ENCODE measurements at regions not wholly inside any gene's neighbourhood (a gene's known extent, or its start where the extent isn't known, plus 50 kb on each side); places are given as distances from the start of the nearest gene placed in this dataset.
"Not testable (repeated sequence)": the region's sequence is repeated elsewhere in the genome, so short reads cannot be mapped to it uniquely, and the experiment has no call there.

DNA sequence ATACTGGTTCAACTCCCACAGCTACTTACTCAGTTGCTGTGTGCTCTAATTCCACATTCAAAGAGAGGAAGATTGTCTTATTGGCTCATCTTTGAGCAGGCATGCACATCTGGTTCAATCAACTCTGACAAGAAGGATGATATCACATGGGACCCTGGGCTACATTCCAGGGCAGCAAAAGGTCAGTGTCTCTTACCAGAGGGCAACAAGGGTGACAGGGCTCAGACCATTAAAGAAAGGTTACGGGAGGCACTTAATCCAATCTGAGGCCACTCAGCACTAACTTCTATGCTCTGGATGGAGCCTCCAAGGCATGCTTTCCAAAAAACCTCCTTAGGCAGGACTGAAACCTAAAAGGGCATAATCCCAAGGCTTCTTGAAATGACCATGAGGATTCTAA is 549.4 kb upstream of the API5 start:
- DNase-seq (ENCODE audit: low spot score), result no peak

DNA sequence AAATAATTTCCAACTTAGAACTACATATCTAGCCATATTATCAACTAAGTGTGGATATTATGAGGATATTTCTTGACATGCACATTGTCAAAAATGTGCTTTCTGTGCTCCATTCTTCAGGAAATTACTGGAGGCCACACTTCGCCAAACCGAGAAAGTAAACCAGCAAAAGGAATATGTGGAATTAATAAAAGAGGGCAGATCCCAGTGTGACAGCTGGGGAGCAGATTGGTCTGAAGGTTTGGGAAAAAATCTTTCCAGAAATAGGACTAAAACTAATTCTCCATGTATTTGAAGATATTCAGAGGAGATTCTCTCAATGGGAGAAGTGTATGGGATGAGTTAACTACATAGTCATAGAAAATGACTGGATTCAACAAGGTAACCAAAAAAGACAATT is 546.9 kb upstream of the API5 start:
- DNase-seq (ENCODE audit: low spot score), result no peak

DNA sequence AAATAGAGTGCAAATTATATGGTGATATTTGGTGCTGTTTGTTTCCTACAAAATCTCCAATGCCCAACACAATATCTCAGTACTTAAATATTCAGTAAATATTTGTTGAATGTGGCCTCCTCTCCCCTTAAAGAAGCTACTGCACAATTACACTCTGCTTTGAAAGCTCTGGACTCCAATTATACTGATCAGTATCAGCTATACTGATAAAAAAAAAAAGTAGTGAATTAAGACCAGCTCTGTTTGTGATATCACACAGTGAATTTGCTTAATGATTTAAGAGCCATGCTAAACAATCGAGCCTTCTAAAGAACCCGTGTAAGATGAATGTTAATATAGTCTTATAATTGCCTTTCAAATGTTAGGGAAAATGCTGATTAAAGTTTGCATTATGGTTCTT is 543.2 kb upstream of the API5 start:
- no peak for DNase-seq (ENCODE audit: low spot score)

DNA sequence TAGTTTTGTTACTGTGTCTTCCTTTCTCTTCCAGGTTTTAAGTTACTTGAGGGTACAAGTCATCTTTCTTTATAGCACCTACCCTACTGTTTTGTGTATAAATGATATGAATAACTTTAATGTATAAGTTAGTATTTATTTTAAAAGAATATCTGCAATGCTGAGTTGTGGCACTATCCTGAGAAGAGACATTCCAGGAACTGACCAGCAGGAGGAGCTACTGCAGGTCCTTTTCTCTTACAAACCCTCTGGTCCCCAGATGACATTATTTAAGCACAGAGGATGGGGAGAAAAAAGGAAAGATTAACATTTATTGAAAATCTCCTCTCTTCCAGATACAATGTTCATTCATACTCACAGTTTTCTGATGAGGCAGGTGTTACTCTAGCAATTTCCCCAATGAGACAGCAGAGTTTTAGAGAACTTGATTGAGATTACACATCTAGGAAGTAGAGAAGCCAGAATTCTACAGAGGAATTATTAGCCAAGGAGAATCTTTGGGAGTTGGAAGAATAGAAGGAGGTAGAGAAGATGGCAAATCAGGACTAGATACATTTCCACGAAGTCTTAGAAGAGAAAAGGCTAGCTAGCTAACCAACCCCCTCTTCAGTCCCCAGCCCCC is 541.2 kb upstream of the API5 start:
- DNase-seq (ENCODE audit: low spot score), result peak; percentile 10

DNA sequence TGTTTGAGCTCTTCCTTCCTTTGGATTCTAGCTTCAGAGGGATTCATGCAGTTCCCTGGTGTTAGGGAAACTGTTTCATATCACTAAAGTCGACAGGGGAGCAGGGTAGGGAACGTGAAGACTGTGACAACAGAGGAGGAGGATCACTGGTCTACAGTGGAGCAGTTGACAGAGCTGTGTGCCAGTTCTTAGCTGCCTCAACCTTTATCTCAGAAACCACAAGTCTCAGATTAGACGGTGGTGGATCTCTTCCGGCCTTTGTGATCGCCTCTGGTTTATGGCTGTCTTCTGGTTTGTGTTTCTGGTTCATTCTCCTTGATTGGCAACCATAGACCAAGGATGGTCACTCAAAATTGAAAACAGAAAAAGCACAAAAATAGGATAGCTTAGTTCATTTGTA is 538.9 kb upstream of the API5 start:
- DNase-seq (ENCODE audit: low spot score), result no peak

DNA sequence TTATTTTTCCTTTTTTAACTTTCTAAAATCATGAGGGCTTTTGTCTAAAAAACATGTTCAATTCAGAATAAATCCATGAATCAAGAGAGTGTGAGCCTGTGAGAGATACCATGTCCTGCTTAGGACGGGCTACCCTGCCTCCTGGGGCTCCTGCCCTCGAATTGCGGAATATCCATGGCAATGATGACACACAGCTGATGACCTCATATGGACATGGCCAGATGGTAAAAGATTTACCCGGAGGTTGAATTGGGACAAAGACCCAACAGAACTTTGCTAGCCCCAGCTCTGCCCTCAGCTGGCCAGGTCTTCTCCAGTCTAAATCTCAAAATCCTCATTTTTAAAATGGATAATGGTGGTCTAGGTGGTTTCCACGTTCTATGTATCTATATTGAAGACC is 538.1 kb upstream of the API5 start:
- no peak for DNase-seq (ENCODE audit: low spot score)

DNA sequence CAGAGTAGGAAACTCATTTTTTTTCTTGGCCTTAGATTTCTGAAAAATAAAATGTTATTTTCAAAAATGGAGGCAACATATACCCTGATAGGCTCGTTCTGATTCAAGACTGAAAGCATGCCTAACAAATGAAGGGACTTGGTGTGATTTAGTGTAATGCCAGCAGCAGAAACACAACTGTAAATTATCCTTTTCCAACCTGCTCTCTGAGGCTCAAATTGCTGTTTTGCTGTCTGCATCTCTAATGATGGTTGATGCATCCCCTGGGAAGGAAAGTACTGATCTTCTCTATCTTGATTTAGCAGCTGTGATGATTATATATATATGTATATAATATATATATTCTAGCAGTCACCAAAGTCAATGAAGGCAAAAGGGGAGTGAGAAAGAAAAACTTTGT is 537.2 kb upstream of the API5 start:
- no peak for DNase-seq (ENCODE audit: low spot score)

DNA sequence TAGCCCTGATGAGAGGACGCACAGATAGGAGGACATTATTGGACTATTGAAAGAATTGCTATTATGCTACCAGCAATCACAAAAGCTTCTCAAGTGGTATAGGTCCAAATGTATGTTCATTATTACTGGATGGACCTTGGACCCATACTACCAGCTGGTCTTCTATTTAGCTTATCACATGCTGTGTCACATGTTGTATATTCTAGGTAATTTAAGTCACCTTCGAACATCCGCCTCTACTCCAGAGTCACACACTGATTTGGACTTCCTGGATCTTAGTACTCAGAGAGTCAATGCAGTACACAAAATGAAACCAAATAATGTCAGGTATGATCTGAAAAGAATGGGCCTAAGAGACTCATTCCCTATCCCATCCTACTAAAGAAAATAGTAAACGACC is 534.0 kb upstream of the API5 start:
- DNase-seq (ENCODE audit: low spot score), result no peak

DNA sequence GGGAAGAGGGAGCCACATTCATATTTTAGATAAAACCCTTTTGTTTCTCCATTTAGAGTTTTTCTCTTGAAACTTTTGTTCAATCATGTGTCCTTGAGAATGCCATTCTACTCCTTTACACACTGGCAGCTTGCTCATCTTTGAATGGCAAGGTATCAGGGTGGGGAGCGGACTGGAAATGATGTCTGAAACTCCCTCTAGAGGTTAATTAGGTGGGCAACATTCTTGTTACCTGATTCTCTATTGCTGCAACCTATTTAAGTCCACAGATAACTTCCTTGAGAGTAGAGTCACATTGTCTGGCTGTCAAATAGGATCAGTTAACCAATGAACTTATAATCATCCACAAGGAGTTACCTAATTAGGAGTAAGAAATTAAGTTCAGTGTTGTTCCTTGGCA is 533.6 kb upstream of the API5 start:
- DNase-seq (ENCODE audit: low spot score), result no peak

DNA sequence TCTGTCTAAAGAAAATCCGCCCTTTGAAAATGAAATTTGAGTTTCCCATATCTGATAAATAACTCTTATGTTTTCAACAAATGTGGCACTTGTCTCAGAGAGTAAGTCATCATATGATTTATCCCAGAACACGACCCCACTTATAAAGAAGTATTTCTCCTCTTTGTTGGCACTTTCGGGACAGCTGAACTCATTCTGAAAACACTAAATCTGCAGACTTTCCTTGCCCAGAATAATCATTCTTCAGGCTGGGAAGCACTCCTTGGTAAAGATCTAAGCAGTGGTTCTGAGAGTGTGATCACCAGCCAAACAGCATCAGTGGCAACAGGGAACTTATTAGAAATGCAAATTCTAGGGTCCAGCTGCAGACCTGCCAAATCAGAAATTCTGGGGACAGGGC is 532.2 kb upstream of the API5 start:
- no peak for DNase-seq (ENCODE audit: low spot score)

DNA sequence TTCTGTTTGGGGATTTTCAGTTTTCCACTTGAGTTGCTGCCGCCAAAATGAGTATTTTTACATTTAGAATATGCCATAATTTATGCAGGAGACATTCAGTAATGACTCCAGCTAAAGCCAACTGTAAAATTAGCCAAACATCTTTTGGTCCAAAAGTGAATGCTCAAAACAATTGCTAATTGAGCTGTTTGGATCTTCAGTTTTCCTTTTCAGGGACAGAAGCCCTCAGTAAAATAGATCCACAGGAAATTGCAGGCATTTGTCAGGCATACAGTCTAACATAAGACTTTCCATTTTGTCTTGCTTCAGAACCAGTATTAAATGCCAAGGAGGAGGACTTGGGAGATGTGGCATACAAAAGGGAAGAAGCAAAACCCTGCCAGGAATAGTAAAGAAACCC is 524.8 kb upstream of the API5 start:
- DNase-seq (ENCODE audit: low spot score), result no peak

DNA sequence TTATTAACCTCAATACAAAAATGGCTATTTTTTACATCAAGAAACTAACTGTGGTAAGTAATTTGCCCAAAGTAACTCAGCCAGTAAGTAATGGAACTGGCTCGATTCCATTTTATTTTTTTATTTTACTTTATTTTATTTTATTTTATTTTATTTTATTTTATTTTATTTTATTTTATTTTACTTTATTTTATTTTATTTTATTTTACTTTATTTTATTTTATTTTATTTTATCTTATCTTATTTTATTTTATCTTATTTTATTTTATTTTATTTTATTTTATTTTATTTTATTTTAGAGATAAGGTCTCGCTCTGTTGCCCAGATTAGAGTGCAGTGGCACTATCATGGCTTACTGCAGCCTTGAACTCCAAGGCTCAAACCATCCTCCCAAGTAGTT is 516.3 kb upstream of the API5 start:
- not testable (repeated sequence) for DNase-seq (ENCODE audit: low spot score)

DNA sequence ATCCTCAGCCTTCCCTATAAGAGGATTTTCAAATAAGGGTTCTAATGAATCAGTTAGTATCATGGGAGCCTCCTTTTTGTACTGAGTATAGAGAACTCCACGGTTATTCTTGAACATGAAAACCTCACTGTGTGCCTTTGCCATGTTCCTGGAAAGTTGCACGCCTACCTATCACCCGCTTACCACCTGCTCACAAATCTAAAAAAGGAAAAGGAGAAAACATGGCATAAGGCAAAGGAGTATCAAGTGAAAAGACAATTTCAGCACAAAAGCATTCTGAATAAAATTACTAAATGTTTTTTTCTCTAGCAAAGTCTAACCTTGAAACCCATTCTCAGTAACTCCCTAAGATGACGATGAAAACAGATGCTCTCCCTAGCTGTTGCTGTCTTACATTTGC is 511.8 kb upstream of the API5 start:
- DNase-seq (ENCODE audit: low spot score), result no peak

DNA sequence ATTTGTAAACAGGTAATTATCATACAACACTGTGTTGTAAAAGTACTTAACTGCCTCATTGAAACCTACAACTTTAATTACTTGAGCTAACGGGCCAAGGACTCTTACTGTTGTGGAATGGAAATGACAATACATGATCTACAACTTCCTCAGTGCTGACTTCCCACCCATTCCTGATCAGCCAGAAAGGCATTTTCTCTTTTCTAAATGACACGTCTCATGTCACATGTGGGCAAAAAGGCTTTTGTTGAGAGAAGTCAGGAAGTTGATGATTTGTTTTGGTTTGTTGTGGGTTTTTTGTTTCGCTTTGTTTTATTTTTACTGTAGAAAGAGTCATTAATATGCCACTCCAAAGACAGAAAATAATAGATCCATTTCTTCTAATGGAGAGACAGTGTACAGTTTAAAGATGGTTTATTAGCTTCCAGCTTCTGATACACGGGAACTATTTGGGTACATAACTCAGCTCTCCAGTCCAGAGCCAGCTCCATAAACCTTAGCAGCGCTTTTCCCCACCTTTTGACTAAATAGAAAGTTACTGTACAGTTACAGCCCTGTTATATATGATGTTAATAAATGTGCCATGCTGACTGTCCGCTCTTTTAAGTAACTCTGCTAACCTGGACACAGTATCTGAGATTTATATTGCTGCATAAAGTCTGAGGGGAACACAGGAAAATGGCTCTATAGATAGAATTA is 509.4 kb upstream of the API5 start:
- peak; percentile 8 for DNase-seq (ENCODE audit: low spot score)

DNA sequence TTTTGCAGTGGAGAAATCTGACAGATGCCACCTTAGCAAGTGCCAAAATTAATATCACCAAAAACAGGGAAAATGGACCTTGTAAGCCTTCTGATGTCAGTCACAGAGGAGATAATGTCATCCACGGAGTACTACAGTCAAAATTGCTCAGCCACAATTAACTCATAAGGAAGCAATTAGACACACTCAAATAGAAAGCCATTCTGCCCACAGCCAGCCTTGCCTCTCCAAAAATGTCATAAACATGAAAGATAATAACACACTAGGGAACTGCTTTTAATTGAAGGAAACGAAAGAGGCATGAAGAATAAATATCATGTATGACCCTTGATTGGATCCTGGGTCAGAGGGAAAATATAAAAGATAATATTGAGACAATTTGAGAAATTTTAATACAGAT is 505.6 kb upstream of the API5 start:
- DNase-seq (ENCODE audit: low spot score), result no peak

DNA sequence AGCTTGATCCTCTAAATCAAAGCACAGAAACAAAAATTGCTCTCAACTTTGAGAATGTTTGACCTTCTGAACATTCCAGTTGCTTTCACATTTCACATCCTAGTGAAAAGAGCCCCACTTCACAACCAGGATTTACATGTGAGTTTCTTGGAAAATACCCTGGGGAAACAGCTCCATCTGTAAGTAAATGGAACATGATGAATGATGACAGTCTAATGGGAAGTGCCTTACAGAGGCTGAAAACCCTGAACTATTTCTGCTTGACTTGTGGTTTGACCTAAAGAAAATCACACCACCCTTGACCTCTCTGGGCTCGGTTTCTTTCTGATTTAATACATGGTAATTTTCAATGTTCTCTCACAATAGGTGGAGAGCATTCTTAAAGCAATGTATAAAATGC is 499.4 kb upstream of the API5 start:
- no peak for DNase-seq (ENCODE audit: low spot score)

DNA sequence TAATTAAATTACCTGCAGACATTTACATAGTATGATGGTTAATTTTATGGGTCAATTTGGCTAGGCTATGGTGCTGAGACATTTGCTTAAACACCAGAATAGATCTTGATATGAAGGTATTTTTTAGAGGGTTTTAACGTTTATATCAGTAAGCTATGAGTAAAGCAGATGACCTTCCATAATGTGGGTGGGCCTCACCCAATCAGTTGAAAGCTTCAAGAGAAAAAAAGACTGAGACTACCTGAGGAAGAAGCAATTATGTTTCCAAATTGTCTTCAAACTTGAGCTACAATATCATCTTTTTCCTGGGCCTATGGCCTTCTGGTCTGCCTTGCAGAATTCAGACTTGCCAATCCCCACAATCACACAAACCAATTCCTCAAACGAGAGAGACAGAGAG is 498.8 kb upstream of the API5 start:
- no peak for DNase-seq (ENCODE audit: low spot score)

DNA sequence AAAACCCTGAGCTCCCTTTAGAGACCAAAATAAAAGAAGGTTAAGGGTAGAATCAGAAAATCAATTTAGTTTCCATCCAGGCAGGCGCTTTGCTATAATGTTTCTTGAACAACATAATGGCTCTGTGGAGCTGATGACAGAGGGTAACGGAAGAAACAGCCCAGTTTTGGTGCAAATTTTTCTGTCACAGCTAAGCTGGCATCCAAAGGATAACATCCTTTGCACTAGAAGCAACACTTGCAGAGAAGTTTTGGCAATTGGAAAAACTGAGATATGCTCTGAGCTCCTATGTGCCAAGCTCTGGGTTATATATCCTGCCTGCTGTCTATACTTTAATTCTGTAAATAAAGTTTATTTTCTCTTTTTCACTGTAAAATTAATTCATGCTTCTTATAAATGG is 495.3 kb upstream of the API5 start:
- DNase-seq (ENCODE audit: low spot score), result no peak

DNA sequence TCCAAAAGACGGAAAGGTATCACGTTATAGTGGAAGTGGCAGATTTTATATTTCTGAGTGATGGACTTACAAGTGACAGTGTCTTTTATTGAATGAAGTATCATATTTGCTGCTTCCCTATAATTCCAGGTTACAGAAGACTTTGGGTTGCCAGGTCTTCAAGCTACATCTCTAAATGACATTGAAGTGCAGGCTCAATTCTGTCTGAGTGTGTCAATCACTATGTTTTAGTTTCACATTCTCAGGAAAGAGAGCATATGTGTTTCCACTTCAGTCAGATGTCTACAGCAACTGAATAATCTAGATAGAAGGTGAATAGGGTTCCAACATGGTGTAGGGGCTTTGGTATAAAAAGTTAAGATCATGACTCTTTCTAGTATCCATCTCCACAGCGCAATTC is 492.7 kb upstream of the API5 start:
- no peak for DNase-seq (ENCODE audit: low spot score)

DNA sequence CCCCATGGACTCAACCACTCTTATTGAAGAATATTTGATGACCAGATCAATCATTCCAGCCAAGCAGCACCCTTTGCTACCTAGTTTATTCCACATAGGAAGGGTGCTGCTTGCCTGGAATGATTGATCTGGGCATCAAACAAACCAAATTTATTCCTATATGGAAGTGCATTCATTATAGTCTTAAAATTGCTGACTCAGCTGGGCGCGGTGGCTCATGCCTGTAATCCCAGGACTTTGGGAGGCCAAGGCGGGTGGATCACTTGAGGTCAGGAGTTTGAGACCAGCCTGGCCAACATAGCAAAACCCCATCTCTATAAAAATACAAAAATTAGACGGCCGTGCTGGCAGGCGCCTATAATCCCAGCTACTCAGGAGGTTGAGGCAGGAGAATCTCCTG is 489.6 kb upstream of the API5 start:
- DNase-seq (ENCODE audit: low spot score), result not testable (repeated sequence)

DNA sequence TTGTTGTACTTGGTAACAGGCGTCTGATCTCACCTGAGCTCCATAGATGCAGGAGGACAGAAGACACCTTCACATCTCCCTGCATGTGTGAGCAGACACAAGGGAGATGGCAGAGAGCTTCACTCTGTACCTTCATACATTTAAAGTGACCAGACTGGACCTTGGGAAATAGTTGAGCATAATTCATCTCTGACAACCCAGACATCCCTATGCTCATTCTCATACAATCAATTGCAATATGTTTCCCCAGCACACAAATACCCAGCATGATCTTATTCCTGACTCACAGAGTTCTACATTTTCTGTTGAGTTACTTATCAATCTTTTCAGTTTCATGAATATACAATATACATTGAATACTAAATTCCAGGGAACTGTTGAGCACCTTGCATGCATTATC is 488.2 kb upstream of the API5 start:
- DNase-seq (ENCODE audit: low spot score), result no peak

DNA sequence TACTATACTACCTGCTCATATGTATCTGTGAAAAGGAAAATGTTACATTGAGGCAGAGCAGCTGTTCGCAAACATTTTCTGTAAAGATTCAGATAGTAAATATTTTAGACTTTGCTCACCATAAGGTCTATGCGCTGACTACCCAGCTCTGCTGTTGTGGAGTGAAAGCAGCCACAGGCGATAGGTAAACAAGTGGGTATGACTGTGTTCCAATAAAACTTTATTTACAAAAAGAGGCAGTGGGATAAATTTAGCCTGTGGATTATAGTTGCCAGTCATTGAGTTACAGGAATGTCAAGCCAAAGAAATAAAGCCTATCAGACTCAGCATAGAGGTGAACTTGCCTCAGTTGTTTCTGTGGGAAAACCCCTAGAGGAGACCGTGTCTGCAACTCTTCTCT is 487.7 kb upstream of the API5 start:
- no peak for DNase-seq (ENCODE audit: low spot score)

DNA sequence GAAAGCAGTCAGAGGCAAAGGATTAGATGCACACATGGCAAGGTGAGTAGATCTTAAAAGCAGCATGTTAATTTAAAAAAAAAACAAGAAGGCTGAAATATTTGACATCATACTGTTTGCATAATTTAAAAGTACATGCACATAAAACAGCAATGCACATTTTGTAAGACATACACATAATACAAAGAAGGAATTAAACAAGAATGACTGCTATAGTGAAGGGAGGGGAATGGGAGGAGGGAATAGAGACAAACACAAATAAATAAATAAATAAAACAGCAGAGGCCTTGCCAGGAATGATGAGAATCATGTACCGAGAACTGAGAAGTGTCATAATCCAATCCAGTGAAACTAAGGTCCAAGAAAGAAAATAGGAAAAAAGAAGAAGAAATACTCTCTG is 486.2 kb upstream of the API5 start:
- no peak for DNase-seq (ENCODE audit: low spot score)

DNA sequence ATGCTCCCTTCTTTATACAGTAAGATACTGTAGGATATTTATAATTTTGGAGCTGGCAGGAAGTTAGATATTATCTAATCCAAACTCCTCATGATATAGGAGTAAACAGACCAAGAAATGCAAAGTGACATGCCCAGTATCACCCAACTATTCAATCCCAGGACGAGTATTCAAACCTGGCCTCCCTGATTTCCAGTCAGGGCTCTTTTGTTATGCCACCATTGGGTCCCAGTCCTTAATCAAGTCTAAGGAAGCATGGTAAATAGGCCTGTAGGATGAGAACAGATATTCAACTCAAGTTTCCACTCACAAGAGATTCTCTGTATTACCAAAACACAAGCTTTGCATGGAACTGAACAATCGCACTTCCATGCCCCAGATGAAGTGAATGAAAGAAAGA is 484.0 kb upstream of the API5 start:
- DNase-seq (ENCODE audit: low spot score), result no peak

Measured in H4 (cell line).